HTR-8/SVneo (cell line): ENCODE measurements at regions not wholly inside any gene's neighbourhood (a gene's known extent, or its start where the extent isn't known, plus 50 kb on each side); places are given as distances from the start of the nearest gene placed in this dataset.
A peak's percentile ranks its signal among the peaks of the same experiment; 100 is the strongest.

Source experiments
- DNase-seq: peaks from one replicate; pipeline ENCODE4 v3.0.0; 2011; ENCODE audit warnings: low spot score, mixed read lengths; ENCODE audit not compliant: insufficient read length
- FAIRE-seq: peaks from 2 replicates; lab custom pipeline; 2011; peaks lifted over from hg19 to GRCh38; lab: Jason Lieb, UNC

DNA sequence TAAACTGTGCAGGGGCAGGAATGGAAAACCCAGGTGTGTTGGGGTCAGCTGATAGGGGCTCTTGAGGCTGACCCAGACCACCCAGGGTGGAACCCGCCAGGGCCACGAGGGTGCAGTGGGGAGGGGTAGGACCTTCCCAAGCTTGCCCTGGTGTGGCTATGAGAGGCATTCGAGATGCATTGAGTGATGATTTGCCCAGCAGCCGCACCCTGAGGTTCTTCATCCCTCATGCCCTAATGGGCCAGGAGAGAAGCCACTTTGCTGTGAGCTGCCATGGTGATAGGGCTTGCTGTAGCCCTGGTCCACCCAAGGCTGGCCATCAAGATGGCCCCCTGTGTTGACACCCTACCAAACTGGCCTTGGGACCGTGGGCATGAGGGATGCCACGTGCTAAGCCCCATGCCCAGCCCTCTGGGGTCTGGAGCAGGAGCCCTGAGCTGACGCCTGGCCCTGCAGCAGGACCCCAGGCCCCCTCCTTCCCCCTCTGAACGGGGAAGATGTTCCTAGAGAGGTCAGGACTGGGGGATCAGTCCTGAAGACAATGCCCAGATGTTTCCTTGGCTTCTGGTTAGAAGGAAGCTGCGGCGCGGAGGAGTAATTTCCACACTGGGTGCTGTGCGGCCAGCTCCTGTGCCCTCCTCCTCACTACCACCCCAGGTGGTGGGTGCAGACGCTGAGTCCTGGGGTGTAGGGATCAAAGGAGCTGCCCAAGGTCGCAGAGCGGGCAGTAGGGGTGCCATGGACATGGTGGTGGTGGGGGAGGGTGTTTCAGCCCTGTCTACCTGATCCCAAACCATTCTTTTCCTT is 122.5 kb upstream of the HDAC4 start:
- FAIRE-seq (no peak), DNase-seq (no peak)

- no peak for FAIRE-seq
- DNase-seq: no peak
These were observed 121.9 kb upstream of the HDAC4 start for GRCh38 chr2:239522740-239523119.

GRCh38 chr2:239522002-239522739 is 121.4 kb upstream of the HDAC4 start:
- DNase-seq: no peak
- FAIRE-seq: no peak

DNA sequence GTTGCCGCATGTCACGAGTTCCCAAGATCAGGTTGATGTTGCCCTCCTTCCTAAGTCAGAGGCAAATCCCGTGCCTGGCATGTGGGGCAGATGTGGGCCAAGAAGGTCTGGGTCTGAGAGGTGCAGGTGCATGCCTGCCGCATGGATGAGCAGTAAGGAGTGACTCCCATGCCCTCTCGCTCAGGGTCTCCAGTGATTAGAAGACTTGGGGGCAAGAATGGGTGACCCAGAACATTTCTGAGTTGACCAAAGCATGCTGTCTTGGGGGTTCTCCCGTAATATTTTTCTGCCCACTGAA is 120.6 kb upstream of the HDAC4 start:
- FAIRE-seq: no peak
- no peak for DNase-seq

DNA sequence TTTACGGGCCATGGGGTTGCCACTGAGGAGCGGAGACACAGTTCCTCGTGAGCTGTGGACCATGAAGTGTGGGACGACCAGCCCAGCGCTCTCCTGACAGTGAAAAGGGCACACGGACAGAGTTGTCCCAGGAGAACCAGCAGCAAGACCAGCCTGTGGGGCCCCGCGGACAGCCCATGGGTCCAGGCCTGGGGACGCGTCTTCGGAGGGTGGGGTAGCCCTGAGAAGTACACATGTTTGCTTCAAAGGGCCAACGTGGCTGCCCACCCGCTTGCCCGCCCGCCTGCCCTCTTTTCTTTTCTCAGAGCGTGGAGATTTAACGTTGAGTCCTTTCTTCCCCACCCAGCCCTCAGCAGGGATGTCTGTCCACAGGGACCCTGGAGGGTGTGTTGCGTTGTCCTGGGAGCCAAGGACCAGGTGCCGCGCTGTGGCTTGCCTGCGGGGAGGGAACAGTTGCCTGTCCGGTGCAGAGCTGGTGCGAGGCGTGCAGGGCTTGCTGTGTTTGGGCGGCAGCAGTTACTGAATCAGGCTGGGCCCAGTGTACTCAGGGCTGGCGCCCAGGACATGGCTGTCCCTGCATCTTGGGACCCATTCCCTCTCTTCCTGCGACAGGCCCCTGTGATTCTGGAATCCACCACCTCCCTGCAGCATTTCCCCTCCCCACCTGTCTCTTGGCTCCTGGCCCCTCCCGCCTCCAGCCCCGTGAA is 120.1 kb upstream of the HDAC4 start:
- FAIRE-seq: no peak
- DNase-seq: no peak

DNA sequence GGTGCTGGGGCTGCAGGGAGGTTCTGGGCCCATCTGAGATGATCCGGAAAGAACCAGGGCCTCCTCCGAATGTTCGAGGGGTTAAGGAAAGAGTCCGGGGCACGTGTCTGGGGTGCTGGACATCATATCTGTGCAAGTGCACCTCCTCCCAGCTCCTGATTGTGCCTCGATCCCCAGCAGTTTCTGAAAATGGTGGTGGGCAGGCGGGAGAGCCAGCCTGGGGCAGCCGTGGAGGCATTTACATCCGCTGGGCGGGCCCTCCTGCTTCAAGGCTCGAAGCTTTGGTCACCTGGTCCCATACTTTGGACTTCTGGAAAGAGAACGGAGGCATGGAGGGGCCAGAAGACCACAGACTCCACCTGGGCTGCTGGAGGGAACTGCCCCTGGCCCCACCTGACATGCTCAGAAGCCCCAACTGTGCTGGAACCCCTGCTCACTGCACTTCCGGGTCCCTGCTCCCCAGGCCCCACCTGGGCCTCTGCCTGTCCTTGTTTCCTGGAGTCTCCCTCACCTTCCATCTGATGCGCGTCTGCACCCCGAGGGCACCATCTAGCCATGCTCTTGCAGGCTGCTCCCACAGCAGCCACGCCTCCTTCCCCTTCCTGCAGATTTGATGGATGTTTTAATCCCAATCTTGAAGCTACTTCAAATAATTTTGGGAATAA is 119.2 kb upstream of the HDAC4 start:
- FAIRE-seq: no peak
- DNase-seq: no peak

GRCh38 chr2:239519089-239519920 is 118.5 kb upstream of the HDAC4 start:
- FAIRE-seq (no peak), DNase-seq (no peak)

DNA sequence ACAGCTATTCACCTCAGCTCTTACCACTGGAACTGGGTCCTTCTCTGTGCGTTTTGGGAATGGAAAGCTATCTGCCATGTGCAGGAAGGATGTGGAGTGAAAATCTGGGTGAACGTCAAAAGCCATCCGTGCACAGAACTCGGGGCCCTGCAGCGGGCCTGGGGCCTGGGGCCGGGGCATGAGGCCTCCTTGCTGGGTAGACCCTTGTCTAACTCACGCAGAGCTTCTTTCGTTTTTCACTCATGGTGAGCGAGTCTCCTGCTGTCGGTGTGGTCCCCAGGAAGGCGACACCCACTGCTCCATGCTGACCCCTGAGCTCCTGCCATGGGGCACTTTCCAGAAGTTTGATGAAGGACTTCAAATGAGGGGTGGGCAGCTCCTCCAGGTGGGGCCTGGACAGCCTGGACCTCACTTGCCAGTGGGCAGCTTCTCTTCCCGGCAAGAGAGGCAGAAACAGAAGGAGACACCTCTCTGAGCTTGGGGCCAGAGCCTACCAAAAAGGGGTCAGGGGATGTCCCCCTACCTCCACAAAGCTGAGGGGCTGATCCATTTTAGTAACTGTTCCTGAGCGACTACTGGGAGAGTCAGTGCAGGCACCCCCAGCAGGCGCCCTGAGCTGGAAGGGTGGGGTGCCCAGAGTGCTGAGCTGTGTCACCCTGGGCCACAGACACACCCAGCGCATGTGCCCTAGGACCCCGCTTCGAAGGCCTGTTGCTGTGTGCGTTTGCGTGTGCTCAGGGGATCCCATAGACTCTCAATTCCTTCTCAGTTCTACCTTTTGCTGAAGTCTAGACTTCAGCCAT is 117.7 kb upstream of the HDAC4 start:
- no peak for DNase-seq
- no peak for FAIRE-seq

GRCh38 chr2:239517686-239518085 is 116.9 kb upstream of the HDAC4 start:
- FAIRE-seq (no peak), DNase-seq (no peak)

DNA sequence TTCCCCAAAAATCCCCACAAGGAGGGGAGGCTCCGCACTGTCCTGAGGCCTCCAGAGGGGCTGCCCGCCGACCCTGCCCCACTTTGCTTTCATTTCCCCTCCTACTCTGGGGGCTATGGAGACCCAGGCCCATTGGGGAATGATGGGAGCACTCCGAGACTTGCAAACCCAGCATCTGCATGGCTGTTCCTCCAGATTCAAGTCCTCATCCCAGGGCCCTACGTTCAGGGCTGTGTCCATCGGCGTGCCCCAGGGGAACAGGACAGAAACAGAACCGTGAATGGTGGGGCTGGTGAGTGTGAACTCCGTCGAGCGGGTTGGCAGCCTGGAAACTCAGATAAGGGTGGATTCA is 116.1 kb upstream of the HDAC4 start:
- DNase-seq: no peak
- no peak for FAIRE-seq

- FAIRE-seq (no peak), DNase-seq (no peak)
These were observed 115.6 kb upstream of the HDAC4 start for GRCh38 chr2:239516286-239516953.

DNA sequence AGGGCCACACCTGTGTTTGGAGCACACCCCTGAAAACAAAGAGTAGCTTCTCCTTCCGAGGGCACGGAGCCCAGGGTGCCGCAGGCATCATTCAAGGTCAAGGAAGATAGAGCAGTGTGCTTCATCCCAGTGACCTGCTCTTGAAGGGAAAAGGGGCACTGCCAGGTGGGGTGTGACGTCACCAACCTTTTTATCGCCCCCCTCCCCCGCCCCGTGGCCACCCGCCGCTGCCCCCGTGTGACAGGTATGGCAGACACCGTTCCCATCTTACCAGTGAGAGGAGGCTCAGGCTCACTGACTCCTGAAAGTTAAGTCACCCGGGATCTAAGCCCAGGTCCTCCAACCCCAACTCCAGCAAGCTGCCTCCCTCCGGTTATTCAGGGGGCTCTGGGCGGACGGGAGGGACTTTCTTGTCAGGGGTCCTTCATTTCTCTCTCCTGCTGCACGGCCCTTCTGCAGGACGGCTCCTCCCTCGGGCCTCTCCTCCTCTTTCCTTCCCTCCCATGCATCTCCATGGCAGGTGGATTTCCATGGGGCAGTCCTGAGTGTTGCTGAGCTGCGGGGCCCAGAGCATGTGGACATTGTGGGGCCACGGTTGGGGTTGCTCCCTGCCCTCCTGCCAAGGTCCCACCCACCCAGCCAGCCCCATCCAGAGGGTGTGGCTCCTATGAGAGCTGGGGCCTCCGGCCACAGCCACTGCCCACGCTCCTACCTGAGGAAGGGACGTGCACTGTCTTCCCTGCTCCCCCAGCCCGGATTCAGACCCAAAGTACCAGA is 114.1 kb upstream of the HDAC4 start:
- no peak for DNase-seq

DNA sequence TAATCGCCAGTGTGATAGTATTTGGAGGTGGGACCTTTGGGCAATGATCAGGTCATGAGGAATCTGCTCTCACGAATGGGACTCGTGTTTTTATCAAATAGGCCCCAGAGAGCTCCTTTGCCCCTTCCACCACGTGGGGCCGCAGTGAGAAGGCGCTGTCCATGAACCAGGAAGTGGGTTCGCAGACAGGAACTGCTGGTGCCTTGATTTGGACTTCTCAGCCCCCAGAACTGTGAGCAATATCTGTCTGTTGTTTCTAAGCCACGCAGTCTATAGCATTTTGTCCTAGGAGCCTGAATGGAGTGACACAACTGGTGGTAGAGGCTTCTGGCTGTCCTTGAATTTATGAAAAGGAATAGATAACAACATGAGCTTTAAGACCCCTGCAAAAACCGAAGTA is 111.2 kb upstream of the HDAC4 start:
- DNase-seq (no peak), FAIRE-seq (no peak)

More for the DNA sequence above, 114.1 kb upstream of the HDAC4 start:
- no peak for FAIRE-seq

DNA sequence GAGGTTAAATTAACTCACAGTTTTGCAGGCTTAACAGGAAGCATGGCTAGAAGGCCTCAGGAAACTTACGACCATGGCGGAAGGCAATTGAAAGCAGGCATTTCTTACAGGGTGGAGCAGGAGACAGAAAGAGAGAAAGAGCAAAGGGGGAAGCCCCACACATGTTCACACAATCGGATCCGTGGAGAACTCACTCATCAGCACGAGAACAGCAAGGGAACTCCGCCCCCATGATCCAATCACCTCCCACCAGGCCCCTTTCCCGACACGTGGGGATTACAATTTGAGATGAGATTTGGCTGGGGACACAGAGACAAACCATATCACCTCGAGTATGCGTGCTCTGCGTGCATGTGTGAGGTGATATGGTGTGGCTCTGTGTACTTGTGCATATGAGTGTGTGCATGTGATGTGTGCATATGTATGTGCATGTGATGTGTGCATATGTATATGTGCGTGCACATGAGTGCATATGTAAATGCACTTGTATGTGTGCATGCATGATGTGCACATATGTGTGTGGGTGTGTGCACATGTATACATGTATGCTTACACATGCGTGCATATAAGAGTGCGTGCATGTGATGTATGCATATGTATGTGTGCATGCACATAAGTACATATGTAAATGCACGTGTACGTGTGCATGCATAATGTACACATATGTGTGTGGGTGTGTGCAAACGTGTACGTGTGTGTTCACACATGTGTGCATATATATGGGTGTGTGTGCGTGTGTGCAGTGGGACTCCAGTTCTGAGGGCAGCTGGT is 108.7 kb upstream of the HDAC4 start:
- FAIRE-seq: peak; percentile 92

DNA sequence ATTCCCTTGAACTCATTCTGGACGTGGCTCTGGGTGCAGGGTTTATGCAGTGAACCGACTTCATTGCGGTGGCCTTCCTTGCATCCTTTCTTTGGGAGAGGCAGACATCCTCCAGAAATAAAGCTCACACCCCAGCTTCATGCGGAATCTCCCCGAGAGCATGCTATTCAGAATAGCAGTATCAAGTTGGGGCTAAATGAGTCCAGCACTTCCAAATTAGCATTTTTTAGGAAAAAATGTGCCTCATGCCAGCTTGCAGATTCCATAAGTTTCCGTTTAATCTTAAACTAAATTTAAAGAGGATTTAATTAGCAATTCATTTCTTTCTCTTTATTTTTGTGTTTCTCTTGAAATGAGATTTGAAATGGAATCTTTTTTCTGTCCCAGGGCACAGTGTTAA is 107.4 kb upstream of the HDAC4 start:
- DNase-seq: no peak
- no peak for FAIRE-seq

More for the DNA sequence above, 108.7 kb upstream of the HDAC4 start:
- DNase-seq: no peak

- FAIRE-seq (no peak), DNase-seq (no peak)
These were observed 106.9 kb upstream of the HDAC4 start for GRCh38 chr2:239507576-239508258.

DNA sequence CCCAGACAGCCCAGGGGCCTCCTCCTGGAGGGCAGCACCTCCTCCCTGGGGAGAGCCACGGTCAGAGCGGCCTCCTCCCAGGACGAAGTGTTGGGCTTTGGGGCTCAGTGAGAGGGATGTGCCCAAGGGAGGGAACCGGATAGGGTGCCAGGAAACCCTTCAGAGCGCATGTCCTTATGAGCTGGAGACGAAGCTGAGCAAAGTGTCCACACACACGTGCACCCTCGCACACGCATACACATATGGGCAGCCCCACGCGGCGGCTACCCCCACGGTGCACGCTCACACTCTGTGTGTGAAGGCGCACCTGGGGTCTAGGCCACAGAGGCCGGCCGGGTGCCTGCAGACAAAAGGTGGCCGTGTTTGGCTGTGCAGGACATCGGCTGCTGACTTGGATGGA is 106.1 kb upstream of the HDAC4 start:
- FAIRE-seq (no peak), DNase-seq (no peak)
